ENCODE measurements at regions not wholly inside any gene's neighbourhood (a gene's known extent, or its start where the extent isn't known, plus 50 kb on each side); places are given as distances from the start of the nearest gene placed in this dataset.
"Not testable (repeated sequence)": the region's sequence is repeated elsewhere in the genome, so short reads cannot be mapped to it uniquely, and the experiment has no call there.

DNA sequence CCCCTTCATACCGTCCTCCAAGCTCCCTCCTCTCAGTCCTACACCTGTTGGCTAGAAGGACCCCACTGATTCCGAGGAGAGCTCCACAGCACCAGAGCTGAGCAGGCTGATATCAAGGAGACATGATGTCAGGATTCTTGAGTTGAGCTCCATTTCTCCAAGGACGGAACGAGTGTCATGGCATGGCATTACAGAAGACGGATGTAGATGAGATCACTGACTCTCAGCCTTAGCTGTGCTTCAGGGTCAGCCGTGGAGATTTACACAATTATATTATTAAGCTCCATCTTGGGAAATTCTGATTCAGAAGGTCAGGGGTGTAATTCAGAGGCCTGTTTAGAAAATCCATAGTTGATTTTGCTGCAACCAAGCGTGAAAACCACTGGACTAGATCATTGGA is 428.9 kb upstream of the B3GAT1 start:
- BruUV-seq (replicated peaks) = no TSS peak
- no peaks in the 10 kb centered on the region for H3K4me1 ChIP-seq (replicated peaks in 1 of 2; ENCODE audit: control insufficient read depth in 2 of 2, insufficient read depth in 2 of 2, low read length in 2 of 2)
- in situ Hi-C loops (cut with MboI) (no loop called here), intact Hi-C loops (cut with micrococcal nuclease) (no loop called here)
- H3K9ac ChIP-seq (ENCODE audit: insufficient read depth in 1 of 2, low read depth in 2 of 2, low read length in 2 of 2) = no peak overlapping the region
- H3K36me3 ChIP-seq (ENCODE audit: control insufficient read depth, insufficient read depth, low read length) = no peaks in the 10 kb centered on the region
- no peak overlapping the region for H3K4me3 ChIP-seq
- DNase-seq (ENCODE audit: extremely low read depth in 1 of 4, low spot score in 3 of 4) (no peak), ATAC-seq (no peak), FAIRE-seq (no peak)
- ChIA-PET POLR2A (no interaction called here), CTCF (ENCODE audit: low intra/inter-chr PET ratio) (no interaction called here)
- TF ChIP-seq ZNF518B (CRISPR knock-in tag; IDR thresholded peaks at IDR 0.05) = no peak
- TF ChIP-seq ZHX1 (conservative IDR thresholded peaks at IDR 0.05; ENCODE audit: low read length) = no peak
- no peak for TF ChIP-seq CXXC5 (CRISPR knock-in tag; IDR thresholded peaks at IDR 0.05)
- peaks cover 3 to 49% of the 10 kb centered on the region in 2 experiments; a peak in 3 of 5 replicates for H3K27me3 ChIP-seq (ENCODE audit: control insufficient read depth in 2 of 2, insufficient read depth in 2 of 2, low read length in 2 of 2)
- WGBS (ENCODE audit: insufficient coverage, low coverage, missing lambda C conversion rate) = 0% methylated on average over 7 of the region's 7 CpGs
- H3K4me2 ChIP-seq (ENCODE audit: insufficient read depth, low read length) = no peak overlapping the region
- H3K9me1 ChIP-seq (ENCODE audit: control insufficient read depth, insufficient read depth, low read length) = peaks cover 2% of the 10 kb centered on the region
- no peaks in the 10 kb centered on the region for H3K9me3 ChIP-seq (replicated peaks; ENCODE audit: control insufficient read depth, insufficient read depth, low read depth, low read length)
- H3K27ac ChIP-seq (ENCODE audit: extremely low read depth, low read depth, low read length) = no peak overlapping the region
- H3K79me2 ChIP-seq (ENCODE audit: control insufficient read depth, insufficient read depth, low read length) = no peaks in the 10 kb centered on the region
- H2AFZ ChIP-seq (ENCODE audit: low read depth, low read length) = no peak overlapping the region
- no peaks in the 10 kb centered on the region for H4K20me1 ChIP-seq (replicated peaks; ENCODE audit: control insufficient read depth, insufficient read depth, low read length)

- BruUV-seq (replicated peaks); CTCF ChIA-PET (ENCODE audit: low intra/inter-chr PET ratio); H3K27ac ChIP-seq (ENCODE audit: extremely low read depth, low read depth, low read length); intact Hi-C loops (cut with micrococcal nuclease); H3K4me1 ChIP-seq (replicated peaks in 1 of 2; ENCODE audit: control insufficient read depth in 2 of 2, insufficient read depth in 2 of 2, low read length in 2 of 2); ATAC-seq; H3K4me3 ChIP-seq; H3K9me1 ChIP-seq (ENCODE audit: control insufficient read depth, insufficient read depth, low read length); DNase-seq (ENCODE audit: extremely low read depth in 1 of 4, low spot score in 3 of 4); H2AFZ ChIP-seq (ENCODE audit: low read depth, low read length); POLR2A ChIA-PET; H4K20me1 ChIP-seq (replicated peaks; ENCODE audit: control insufficient read depth, insufficient read depth, low read length); H3K36me3 ChIP-seq (ENCODE audit: control insufficient read depth, insufficient read depth, low read length); H3K9ac ChIP-seq (ENCODE audit: insufficient read depth in 1 of 2, low read depth in 2 of 2, low read length in 2 of 2); in situ Hi-C loops (cut with MboI); H3K9me3 ChIP-seq (replicated peaks; ENCODE audit: control insufficient read depth, insufficient read depth, low read depth, low read length); FAIRE-seq; H3K79me2 ChIP-seq (ENCODE audit: control insufficient read depth, insufficient read depth, low read length); H3K4me2 ChIP-seq (ENCODE audit: insufficient read depth, low read length): not testable (repeated sequence)
- WGBS (ENCODE audit: insufficient coverage, low coverage, missing lambda C conversion rate) = 0% methylated on average over 2 of the region's 4 CpGs
- peaks cover 3 to 49% of the 10 kb centered on the region in 2 experiments; a peak in 3 of 5 replicates for H3K27me3 ChIP-seq (ENCODE audit: control insufficient read depth in 2 of 2, insufficient read depth in 2 of 2, low read length in 2 of 2)
Measured at GRCh38 chr11:134840165-134840564, 428.1 kb upstream of the B3GAT1 start.
